Body of pancreas (tissue), 4 donors: ENCODE measurements at regions not wholly inside any gene's neighbourhood (a gene's known extent, or its start where the extent isn't known, plus 50 kb on each side); places are given as distances from the start of the nearest gene placed in this dataset.

Experiments used
- ATAC-seq: fragments of 150-250 bp; one replicate; pipeline ENCODE4 v1.9.1; 2016
- DNase-seq, 4 donors: peaks; one replicate each; pipeline ENCODE4 v3.0.0-alpha.2; 2019
- H3K27ac ChIP-seq, 4 donors: fragments of 200-600 bp; sonication (generic); 1 replicate in 3 of 4; 2 replicates in 1 of 4; pipeline versions ENCODE4 v1.5.1 to v1.6.1; 2016 to 2019; ENCODE audit warnings: mild to moderate bottlenecking in 1 of 4, mixed read lengths in 1 of 4, moderate library complexity in 1 of 4
- H3K27me3 ChIP-seq, 2 donors: fragments of 200-600 bp; sonication (generic); one replicate each; pipeline ENCODE4 v1.6.0; 2016; ENCODE audit warnings: mild to moderate bottlenecking in 1 of 2
- H3K36me3 ChIP-seq, 2 donors: fragments of 200-600 bp; sonication (generic); replicated peaks in 1 of 2; 2 replicates each; pipeline ENCODE4 v1.5.1; 2016; ENCODE audit warnings: low read depth in 2 of 2; ENCODE audit not compliant: insufficient read depth in 1 of 2
- H3K4me1 ChIP-seq: fragments of 200-600 bp; sonication (generic); one replicate; pipeline ENCODE4 v1.6.0; 2016
- H3K4me3 ChIP-seq, 2 donors: fragments of 200-600 bp; sonication (generic); 1 replicate in 1 of 2; 2 replicates in 1 of 2; pipeline ENCODE4 v1.5.1; 2016 to 2019
- H3K9me3 ChIP-seq, 3 donors: fragments of 200-600 bp; sonication (generic); 1 replicate in 2 of 3; 2 replicates in 1 of 3; pipeline ENCODE4 v1.5.1; 2016
- POLR2A ChIP-seq, 3 donors: fragments of 450-650 bp; IDR thresholded peaks; one replicate each; pipeline ENCODE4 v1.6.1; 2016; ENCODE audit warnings: antibody characterized with exemption in 3 of 3, mild to moderate bottlenecking in 2 of 3
- WGBS, 2 donors: methylation state at CpG; one replicate each; pipeline ENCODE4 v1.1.5; 2017; 5-methylcytosine and 5-hydroxymethylcytosine counted together
- intact Hi-C: fragments of 100-400 bp; cut with DNase I; formaldehyde crosslinking; loops from one replicate; pipeline ENCODE4 v1.15.1; 2023
- TF ChIP-seq, protein P1 (sequence below), 7 experiments: fragments of 450-650 bp in 4 of 7; fragments of 200-600 bp in 3 of 7; sonication (generic) in 3 of 7; IDR thresholded peaks; one replicate each; pipeline ENCODE4 v1.5.1; 2016 to 2019; ENCODE audit warnings: antibody characterized with exemption in 7 of 7

- intact Hi-C loops: no loop called here
- TF ChIP-seq POLR2A (IDR thresholded peaks at IDR 0.05): no peak
- TF ChIP-seq, protein P1, sequence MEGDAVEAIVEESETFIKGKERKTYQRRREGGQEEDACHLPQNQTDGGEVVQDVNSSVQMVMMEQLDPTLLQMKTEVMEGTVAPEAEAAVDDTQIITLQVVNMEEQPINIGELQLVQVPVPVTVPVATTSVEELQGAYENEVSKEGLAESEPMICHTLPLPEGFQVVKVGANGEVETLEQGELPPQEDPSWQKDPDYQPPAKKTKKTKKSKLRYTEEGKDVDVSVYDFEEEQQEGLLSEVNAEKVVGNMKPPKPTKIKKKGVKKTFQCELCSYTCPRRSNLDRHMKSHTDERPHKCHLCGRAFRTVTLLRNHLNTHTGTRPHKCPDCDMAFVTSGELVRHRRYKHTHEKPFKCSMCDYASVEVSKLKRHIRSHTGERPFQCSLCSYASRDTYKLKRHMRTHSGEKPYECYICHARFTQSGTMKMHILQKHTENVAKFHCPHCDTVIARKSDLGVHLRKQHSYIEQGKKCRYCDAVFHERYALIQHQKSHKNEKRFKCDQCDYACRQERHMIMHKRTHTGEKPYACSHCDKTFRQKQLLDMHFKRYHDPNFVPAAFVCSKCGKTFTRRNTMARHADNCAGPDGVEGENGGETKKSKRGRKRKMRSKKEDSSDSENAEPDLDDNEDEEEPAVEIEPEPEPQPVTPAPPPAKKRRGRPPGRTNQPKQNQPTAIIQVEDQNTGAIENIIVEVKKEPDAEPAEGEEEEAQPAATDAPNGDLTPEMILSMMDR (IDR thresholded peaks at IDR 0.05): no peak
- Histone ChIP-seq H3K4me1 (no peaks in the 10 kb centered on the region), H3K9me3 (no peaks in the 10 kb centered on the region), H3K36me3 (no peaks in the 10 kb centered on the region), H3K27ac (no peak overlapping the region), H3K27me3 (no peaks in the 10 kb centered on the region), H3K4me3 (no peak overlapping the region)
- no peak for ATAC-seq
- WGBS, 2 donors: 58 to 66% methylated on average over 2 of the region's 2 CpGs
- no peak for DNase-seq
Measured at GRCh38 chr2:207313947-207314346, 148.2 kb upstream of the KLF7 start.

GRCh38 chr2:207315131-207315530 is 149.4 kb upstream of the KLF7 start:
- Histone ChIP-seq H3K4me3 (no peak overlapping the region), H3K27me3 (no peaks in the 10 kb centered on the region), H3K27ac (no peak overlapping the region), H3K9me3 (no peaks in the 10 kb centered on the region), H3K4me1 (no peaks in the 10 kb centered on the region), H3K36me3 (no peaks in the 10 kb centered on the region)
- ATAC-seq: no peak
- intact Hi-C loops: no loop called here
- WGBS, 2 donors: 81 to 94% methylated on average over 2 of the region's 2 CpGs
- TF ChIP-seq, protein P1 (IDR thresholded peaks at IDR 0.05): no peak
- TF ChIP-seq POLR2A (IDR thresholded peaks at IDR 0.05): no peak
- DNase-seq: no peak

GRCh38 chr2:207316484-207316883 is 150.7 kb upstream of the KLF7 start:
- Histone ChIP-seq H3K27ac (no peak overlapping the region), H3K9me3 (no peaks in the 10 kb centered on the region), H3K4me1 (no peaks in the 10 kb centered on the region), H3K4me3 (no peak overlapping the region), H3K36me3 (no peaks in the 10 kb centered on the region), H3K27me3 (no peaks in the 10 kb centered on the region)
- TF ChIP-seq, protein P1 (IDR thresholded peaks at IDR 0.05): no peak
- no peak for TF ChIP-seq POLR2A (IDR thresholded peaks at IDR 0.05)
- DNase-seq (no peak), ATAC-seq (no peak)
- WGBS, 2 donors: 43 to 44% methylated on average over 2 of the region's 2 CpGs
- intact Hi-C loops: no loop called here

GRCh38 chr2:207316906-207317305 is 151.2 kb upstream of the KLF7 start:
- H3K4me1 ChIP-seq: no peaks in the 10 kb centered on the region
- intact Hi-C loops: no loop called here
- no peak overlapping the region for H3K27ac ChIP-seq
- DNase-seq (no peak), ATAC-seq (no peak)
- no peak overlapping the region for H3K4me3 ChIP-seq
- TF ChIP-seq, protein P1 (IDR thresholded peaks at IDR 0.05): no peak
- no peak for TF ChIP-seq POLR2A (IDR thresholded peaks at IDR 0.05)
- no peaks in the 10 kb centered on the region for H3K36me3 ChIP-seq
- H3K9me3 ChIP-seq: no peaks in the 10 kb centered on the region
- WGBS, 2 donors: 49 to 63% methylated on average over 2 of the region's 2 CpGs
- no peaks in the 10 kb centered on the region for H3K27me3 ChIP-seq

- WGBS, 2 donors: 46 to 48% methylated on average over 4 of the region's 4 CpGs
- intact Hi-C loops: no loop called here
- H3K36me3 ChIP-seq: no peaks in the 10 kb centered on the region
- DNase-seq: no peak
- no peak overlapping the region for H3K27ac ChIP-seq
- no peaks in the 10 kb centered on the region for H3K4me1 ChIP-seq
- TF ChIP-seq, protein P1 (IDR thresholded peaks at IDR 0.05): no peak
- no peak for TF ChIP-seq POLR2A (IDR thresholded peaks at IDR 0.05)
- no peaks in the 10 kb centered on the region for H3K27me3 ChIP-seq
- H3K4me3 ChIP-seq: no peak overlapping the region
- H3K9me3 ChIP-seq: no peaks in the 10 kb centered on the region
- ATAC-seq: no peak
Measured at GRCh38 chr2:207317378-207317984, 151.7 kb upstream of the KLF7 start.
